DMS153 treated with DMSO at 0.1 percent for 48 hours (cell line): ENCODE measurements at regions not wholly inside any gene's neighbourhood (a gene's known extent, or its start where the extent isn't known, plus 50 kb on each side); places are given as distances from the start of the nearest gene placed in this dataset.
A peak's percentile ranks its signal among the peaks of the same experiment; 100 is the strongest.

Experiments
- DNase-seq: peaks from one replicate; lab custom pipeline; 2025; ENCODE audit not compliant: unreplicated experiment; lab: John Stamatoyannopoulos, UW

- no peak for DNase-seq
These were observed 681.4 kb downstream of the NR2F1-AS1 start for GRCh38 chr5:92899611-92900010.

GRCh38 chr5:92896722-92897121 lies 684.3 kb downstream of the NR2F1-AS1 start:
- DNase-seq: no peak

- no peak for DNase-seq
These were observed 690.2 kb downstream of the NR2F1-AS1 start for GRCh38 chr5:92890841-92891244.

DNA sequence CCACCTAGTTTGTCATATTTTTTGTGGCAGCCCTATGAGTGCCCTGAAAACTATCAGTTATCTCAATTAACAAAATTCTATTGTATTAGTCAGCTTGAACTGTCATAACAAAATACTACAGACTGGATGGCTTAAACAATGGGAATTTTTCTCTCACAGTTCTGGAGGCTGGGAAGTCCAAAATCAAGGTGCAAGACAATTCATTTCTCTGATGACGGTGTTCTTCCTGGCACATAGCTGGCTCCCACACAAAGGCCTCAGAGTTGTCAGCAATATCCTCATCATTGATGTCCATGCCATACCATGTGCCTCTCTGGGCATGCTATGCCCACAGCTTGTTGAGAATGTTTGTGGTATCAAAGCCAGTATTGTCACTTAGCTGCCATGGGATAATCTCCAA lies 691.9 kb downstream of the NR2F1-AS1 start:
- no peak for DNase-seq

- no peak for DNase-seq
These were observed 693.8 kb downstream of the NR2F1-AS1 start for GRCh38 chr5:92887254-92887653.

DNA sequence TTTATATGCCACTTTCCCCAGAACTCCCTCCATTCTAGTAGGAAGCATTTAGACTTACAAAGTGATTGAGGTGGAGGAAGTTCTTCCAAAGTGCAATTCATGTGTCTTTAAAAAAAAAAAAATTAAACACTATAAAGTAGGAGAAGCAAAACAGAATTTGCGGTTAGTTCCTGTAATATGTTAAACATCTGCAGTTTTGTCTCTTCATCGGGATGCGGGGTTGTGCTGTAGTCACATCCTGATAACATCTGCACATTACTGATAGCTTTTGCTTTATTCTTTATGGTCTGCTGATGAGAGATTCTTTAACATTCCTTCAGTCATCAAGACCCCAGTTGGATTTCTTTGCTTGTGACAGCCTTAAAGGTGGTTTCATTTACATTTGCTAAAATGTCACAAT lies 694.3 kb downstream of the NR2F1-AS1 start:
- DNase-seq: no peak

DNA sequence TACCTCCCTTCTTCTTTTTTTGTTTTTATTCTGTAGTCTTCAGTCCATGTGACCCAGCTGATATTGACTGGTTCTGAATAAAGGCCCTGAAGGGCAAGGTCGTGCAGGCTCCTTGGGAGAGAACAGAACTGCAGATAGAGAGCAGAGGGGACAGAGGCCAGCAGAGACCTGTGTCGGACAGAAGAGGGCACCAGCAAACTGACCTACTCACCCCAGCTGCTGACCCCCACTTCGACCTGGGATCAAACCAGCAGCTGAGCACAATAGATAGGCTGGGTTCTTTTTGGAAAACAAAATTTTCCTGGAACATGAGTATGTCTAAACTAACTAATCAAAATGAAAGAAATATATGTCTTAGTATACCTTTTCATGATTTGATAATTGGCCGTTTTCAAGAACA lies 695.1 kb downstream of the NR2F1-AS1 start:
- DNase-seq: no peak

DNA sequence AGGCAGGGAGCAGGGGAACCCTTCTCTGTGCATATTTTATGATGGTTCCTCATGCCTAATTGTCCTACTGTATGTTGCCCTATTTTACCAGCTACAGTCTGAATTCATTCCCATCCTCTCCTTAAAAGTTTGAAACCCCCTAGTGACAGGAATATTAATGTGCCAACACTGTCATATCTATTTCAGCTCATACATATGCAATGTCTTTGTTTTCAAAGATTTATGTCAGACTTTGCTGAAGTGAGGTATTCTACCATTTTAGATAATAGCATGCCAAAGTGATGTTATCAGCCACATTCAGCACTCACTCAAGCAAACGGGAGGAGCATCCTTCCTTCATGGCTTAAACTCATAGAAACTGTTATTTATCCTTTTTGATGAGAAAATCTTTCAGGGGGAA lies 696.5 kb downstream of the NR2F1-AS1 start:
- DNase-seq: no peak

- DNase-seq: no peak
These were observed 701.0 kb downstream of the NR2F1-AS1 start for GRCh38 chr5:92879806-92880543.

GRCh38 chr5:92874790-92875189 lies 706.2 kb downstream of the NR2F1-AS1 start:
- no peak for DNase-seq

DNA sequence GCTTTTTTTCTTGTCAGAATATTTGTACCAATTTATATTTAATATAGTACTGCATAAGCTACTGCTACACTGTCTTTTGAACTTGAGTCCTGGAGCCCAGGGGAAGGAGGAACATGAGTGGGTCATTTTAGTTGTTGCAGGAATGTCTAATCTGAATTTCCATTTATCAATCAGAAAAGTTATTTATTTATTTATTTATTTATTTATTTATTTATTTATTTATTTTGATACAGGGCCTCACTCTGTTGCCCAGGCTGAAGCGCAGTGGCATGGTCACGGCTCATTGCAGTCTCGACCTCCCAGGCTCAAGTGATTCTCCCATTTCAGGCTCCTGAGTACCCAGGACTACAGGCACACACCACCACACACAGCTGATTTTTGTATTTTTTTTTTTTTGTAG lies 712.6 kb downstream of the NR2F1-AS1 start:
- DNase-seq: no peak

- DNase-seq: no peak
These were observed 716.4 kb downstream of the NR2F1-AS1 start for GRCh38 chr5:92864591-92864990.

GRCh38 chr5:92863666-92864065 lies 717.4 kb downstream of the NR2F1-AS1 start:
- no peak for DNase-seq

DNA sequence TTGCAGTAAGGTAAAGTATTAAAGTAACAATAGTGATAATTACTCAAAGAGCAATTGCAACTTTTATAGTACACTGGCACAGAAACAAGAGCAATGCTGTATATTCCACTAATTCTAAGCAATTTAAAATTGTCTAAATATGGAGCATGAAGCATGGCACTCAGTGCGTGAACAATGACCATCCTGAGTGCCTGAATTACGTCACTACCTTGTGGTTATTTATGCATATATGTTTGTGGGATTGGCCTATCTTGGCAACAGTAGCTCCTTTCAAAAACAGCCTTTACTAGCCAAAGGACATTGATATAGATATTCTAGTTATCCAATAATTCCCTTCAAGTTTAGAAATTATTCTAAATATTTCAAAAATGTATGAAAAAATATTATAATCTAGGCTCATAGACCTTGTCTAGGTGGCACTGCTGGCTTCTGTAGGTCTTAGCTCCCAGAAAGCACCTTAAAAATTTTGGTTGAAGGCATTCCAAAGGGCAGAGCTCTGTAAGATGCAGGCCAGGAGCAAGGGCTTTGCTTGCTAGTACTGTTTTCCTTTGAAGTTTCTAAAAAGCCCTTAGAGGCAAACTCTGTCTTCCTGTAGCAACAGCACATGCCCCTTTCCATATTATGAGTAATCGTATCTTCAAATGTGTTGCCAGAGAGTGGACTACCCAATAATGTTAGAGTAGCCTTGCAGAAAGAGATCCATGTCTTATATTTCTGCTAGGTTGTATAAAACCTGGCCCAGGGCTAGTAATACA lies 719.3 kb downstream of the NR2F1-AS1 start:
- DNase-seq: no peak

- no peak for DNase-seq
These were observed 721.0 kb downstream of the NR2F1-AS1 start for GRCh38 chr5:92860061-92860460.

DNA sequence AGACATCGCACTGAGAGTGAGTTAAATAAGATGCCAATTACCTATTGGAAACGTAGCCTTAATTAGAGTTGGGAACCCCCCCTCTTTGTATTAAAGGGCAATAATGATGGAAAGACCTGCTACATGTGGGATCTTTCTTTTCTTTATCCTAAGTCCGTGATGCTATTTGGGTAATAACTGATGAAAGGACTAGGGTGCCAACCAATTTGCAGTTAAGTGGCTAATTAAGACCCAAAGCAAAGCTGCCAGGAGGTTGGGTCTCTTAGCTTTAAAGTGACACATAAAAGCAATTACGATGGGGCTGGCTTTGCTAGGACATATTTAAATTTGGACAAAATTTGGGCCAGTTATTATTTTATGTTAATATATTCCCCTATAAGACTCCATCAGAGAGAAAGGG lies 728.8 kb downstream of the NR2F1-AS1 start:
- DNase-seq: no peak

GRCh38 chr5:92850886-92851285 lies 730.1 kb downstream of the NR2F1-AS1 start:
- no peak for DNase-seq

DNA sequence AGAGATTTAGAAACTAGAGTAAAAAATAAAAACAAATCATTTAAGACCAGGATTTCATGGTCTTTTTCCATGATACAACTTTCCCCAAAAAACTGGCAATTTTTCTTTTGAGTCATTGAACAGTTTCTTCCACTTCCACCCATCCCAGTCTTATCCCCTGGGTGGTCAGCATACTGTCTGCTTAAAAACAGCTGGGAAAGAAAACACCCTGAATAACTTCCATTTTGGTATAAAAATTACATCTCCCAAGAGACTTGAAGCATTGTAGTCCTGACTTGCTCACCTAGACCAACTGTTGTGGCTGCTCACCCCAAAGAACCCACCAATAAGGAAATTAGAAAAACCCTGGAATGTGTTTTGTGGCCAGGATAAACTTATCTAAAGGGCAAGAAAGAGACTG lies 731.3 kb downstream of the NR2F1-AS1 start:
- no peak for DNase-seq

DNA sequence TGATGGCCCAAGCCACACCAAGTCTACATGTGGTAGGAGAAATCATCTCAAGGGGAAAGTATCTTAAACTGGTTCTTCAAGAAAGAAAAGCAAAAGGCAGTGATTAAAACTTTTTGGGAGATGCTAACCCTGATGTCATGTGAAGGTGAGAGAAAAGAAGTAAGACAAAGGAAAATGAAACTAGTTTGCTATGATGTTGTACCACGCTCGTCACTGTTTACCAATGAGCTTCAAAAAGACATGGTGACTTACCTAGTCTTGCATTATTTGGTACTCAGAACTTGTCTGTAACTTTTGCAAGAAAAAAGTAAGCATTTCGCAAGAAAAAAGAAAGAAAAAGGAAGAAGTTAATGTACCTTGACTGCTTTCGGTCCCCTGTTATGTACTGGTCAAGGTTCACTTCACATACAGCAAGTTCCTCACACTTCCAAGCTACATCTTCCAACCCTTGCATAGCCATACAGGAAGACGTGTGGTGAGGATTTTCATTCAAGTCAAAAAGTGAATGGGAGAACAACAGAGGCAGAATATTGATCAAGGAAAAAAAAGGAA lies 739.3 kb downstream of the NR2F1-AS1 start:
- DNase-seq: no peak

GRCh38 chr5:92838253-92838652 lies 742.8 kb downstream of the NR2F1-AS1 start:
- peak; percentile 2 for DNase-seq

DNA sequence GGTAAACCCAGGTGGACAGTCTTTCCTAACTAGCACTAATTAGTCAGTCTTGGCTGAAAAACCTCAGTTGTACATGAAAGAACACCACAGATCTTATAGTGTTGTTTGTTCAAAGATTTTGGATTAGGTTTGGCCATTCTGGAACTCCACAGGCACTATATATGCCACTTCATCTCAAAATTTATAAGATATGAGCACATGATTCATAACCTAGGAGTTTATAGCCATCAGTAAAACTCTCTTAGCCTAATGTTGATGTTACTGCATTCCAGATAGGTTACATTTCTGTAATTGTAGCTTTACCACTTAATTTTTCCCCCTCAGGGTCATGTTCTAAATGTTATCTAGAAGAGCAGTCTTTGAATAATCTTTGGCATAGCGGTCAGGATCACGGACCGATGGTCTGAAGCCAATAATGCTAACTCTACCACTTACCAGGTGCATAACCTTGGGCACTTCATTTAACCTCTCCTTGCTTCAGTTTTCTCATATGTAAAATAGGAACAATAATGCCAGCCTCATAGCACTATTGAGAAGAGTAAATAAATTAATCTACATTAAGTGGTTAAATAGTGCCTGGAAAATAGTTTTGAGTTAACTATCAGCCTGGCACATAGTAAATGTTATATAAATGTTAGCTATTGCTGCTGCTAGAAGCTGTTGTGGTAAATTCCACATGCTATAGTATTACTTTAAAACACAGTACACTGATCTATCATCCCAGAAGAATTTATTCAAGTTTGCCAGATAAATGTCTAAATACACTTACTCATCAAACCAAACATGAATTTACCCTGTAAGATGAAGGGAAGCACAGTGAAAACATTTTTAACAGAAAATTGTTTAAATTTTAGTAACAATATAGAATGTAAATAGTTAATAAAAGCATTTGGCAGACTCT lies 743.9 kb downstream of the NR2F1-AS1 start:
- no peak for DNase-seq
